H1 (cell line): ENCODE measurements at regions not wholly inside any gene's neighbourhood (a gene's known extent, or its start where the extent isn't known, plus 50 kb on each side); places are given as distances from the start of the nearest gene placed in this dataset.

Experiments
- BACH1 ChIP-seq: IDR thresholded peaks from 2 replicates; pipeline ENCODE4 v1.6.1; 2012; ENCODE audit warnings: low read length, improper control_type of control experiment
- CEBPB ChIP-seq: IDR thresholded peaks from 2 replicates; pipeline ENCODE4 v1.6.1; 2012; ENCODE audit warnings: low read depth, low read length
- KDM1A ChIP-seq: fragments of 200-600, 300-600 bp; sonication (generic); IDR thresholded peaks from 2 replicates; pipeline ENCODE4 v1.7.1; 2016; ENCODE audit warnings: mild to moderate bottlenecking, low read length, borderline replicate concordance
- KDM5A ChIP-seq: fragments of 200-600 bp; IDR thresholded peaks from 2 replicates; pipeline ENCODE4 v1.7.1; 2012; ENCODE audit warnings: mild to moderate bottlenecking, low read length, inconsistent platforms, mixed read lengths
- POLR2A ChIP-seq, 2 experiments: IDR thresholded peaks; 1 replicate in 1 of 2; 2 replicates in 1 of 2; pipeline ENCODE4 v1.6.1; 2011; ENCODE audit warnings: low read depth in 2 of 2, low read length in 2 of 2, mild to moderate bottlenecking in 2 of 2; ENCODE audit errors: control extremely low read depth in 1 of 2
- RNF2 ChIP-seq: fragments of 200-900, 300-1000 bp; sonication (generic); IDR thresholded peaks from 2 replicates; pipeline ENCODE4 v1.7.1; 2016; ENCODE audit warnings: borderline replicate concordance, low read depth, mild to moderate bottlenecking, antibody characterized with exemption, low read length; ENCODE audit not compliant: poor library complexity, severe bottlenecking; ENCODE audit errors: missing control alignments
- SIRT6 ChIP-seq: IDR thresholded peaks from one replicate; pipeline ENCODE4 v1.7.1; 2012; ENCODE audit warnings: low read length, inconsistent platforms
- TF ChIP-seq, protein P1 (sequence below): IDR thresholded peaks from 2 replicates; pipeline ENCODE4 v1.6.1; 2012; ENCODE audit warnings: inconsistent platforms

GRCh38 chr14:42490536-42490935 lies 883.9 kb downstream of the LRFN5 start (continued):
- TF ChIP-seq, protein P1, sequence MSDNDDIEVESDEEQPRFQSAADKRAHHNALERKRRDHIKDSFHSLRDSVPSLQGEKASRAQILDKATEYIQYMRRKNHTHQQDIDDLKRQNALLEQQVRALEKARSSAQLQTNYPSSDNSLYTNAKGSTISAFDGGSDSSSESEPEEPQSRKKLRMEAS = no peak
- TF ChIP-seq POLR2A (IDR thresholded peaks at IDR 0.05; ENCODE audit: control extremely low read depth in 1 of 2, low read depth in 2 of 2, low read length in 2 of 2) (no peak), KDM5A (no peak), BACH1 (no peak), KDM1A (no peak), SIRT6 (no peak), RNF2 (no peak), CEBPB (no peak)
